ENCODE measurements at regions not wholly inside any gene's neighbourhood (a gene's known extent, or its start where the extent isn't known, plus 50 kb on each side); places are given as distances from the start of the nearest gene placed in this dataset.

- TF ChIP-seq POLR2A (IDR thresholded peaks at IDR 0.05) (no peak), POLR2AphosphoS5 (IDR thresholded peaks at IDR 0.05) (no peak)
- TF ChIP-seq, protein P1, sequence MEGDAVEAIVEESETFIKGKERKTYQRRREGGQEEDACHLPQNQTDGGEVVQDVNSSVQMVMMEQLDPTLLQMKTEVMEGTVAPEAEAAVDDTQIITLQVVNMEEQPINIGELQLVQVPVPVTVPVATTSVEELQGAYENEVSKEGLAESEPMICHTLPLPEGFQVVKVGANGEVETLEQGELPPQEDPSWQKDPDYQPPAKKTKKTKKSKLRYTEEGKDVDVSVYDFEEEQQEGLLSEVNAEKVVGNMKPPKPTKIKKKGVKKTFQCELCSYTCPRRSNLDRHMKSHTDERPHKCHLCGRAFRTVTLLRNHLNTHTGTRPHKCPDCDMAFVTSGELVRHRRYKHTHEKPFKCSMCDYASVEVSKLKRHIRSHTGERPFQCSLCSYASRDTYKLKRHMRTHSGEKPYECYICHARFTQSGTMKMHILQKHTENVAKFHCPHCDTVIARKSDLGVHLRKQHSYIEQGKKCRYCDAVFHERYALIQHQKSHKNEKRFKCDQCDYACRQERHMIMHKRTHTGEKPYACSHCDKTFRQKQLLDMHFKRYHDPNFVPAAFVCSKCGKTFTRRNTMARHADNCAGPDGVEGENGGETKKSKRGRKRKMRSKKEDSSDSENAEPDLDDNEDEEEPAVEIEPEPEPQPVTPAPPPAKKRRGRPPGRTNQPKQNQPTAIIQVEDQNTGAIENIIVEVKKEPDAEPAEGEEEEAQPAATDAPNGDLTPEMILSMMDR (IDR thresholded peaks at IDR 0.05), result no peak
These were observed 397.2 kb downstream of the SLITRK1 start for GRCh38 chr13:83485101-83485500.
